Activated CD4-positive, alpha-beta T cell treated with anti-CD3 and anti-CD28 coated beads, Interleukin-2, amount 50 U/mL, for 24 hours (primary cell): ENCODE measurements at regions not wholly inside any gene's neighbourhood (a gene's known extent, or its start where the extent isn't known, plus 50 kb on each side); places are given as distances from the start of the nearest gene placed in this dataset.

Source experiments
- DNase-seq, 2 donors: peaks; one replicate each; pipeline ENCODE4 v3.0.0-alpha.2; 2020; ENCODE audit warnings: low read depth in 1 of 2, low spot score in 1 of 2

DNA sequence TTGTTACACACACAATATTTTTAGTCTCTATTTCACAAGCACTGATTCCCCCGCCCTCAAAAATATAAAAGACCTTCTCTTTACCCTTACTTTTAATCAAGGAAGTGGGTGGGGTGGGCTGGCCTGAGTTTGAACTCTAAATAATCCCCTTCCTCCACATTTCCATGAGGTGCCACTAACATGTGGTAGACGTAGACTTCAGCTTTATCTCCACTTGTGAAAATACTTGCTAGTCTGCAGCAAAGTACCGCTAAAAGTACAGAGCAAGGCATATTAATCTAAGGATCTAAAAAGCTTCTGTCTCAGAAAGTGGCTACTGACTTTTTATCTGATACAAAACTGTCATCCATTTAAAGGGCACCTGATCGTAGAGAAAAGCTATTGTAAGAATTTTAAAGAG, 739.6 kb upstream of the SLC10A2 start:
- no peak for DNase-seq

DNA sequence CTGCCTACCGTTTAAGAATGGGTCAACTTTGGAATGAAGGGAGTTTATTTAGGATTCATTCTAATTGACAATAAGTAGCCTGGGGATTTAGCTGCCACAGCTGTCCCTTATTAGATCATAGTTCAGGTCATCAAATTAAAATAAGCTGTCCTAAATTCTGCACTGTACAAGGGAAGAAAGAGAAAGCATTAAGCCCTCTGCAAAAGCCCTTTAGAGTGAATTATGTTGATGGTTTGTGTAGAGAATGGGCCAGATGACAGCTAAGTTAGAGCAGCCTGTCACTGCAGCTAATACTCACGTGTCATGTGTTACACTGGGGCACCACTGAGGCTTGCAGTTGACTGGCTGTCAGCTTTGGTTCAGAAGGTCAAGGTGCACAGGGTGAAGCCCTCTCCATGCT, 737.1 kb upstream of the SLC10A2 start:
- DNase-seq = no peak

DNA sequence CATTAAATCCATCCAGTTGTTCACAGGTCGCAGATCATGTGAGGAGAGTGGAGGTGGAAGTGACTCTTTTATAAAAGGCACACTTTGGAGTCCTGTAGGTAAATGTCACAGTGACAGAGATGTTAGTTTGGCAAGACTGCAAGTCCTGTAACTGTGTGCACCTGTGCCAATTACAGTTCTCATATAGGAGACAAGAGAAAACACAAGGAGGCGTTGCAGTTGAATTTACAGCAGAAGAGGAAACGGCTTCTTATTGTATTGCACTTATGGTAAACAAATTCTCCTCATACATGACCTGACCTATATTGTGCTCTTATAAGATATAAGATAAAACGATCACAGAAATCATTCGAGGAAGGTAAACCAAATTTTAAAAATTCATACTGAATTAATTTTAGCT, 732.8 kb upstream of the SLC10A2 start:
- DNase-seq = no peak

DNA sequence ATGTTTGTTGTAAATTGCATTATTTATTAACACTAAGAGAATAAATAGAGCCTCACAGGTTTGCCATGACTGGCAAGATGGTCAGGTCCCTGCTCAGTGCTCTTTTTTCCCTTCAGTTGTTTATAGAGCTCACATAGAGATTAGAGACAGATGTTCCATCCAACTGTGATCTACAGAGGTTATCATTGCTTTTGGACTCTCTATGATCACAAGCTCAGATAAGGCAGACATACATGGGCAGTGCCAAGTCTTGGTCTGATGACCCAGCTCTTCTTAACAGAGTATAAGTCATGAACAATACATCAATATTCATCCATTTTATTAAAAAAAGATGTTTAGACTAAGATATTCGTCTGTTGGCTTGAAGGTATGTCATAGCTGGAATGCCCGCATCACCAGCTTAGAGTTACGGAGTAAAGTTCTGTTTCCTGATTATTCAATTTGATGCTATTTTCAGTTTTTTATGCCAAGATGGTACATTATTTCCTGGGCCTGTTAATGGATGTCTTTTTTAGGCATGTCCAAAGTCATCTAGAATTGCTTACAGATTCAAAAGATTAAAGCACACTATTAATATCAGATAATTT, 729.8 kb upstream of the SLC10A2 start:
- DNase-seq = no peak

DNA sequence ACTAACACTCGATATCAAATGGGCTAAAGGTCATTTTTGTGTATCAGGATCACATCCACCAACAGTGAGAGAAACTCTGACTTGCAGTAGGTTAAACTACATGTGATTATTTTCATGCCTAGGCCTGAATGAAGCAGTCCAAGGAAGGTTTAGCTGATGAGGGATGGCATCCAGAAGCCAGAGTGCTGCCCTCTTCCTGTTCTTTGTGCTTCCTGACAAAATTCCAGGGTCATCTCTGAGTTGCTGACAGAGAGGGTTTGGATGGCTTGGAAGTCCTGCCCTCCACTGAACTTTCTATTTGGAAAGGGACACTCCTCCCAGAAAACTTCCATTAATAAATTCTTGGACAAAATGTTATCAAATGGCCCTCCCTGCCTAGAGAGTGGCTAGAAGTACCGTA, 728.3 kb upstream of the SLC10A2 start:
- DNase-seq = no peak

DNA sequence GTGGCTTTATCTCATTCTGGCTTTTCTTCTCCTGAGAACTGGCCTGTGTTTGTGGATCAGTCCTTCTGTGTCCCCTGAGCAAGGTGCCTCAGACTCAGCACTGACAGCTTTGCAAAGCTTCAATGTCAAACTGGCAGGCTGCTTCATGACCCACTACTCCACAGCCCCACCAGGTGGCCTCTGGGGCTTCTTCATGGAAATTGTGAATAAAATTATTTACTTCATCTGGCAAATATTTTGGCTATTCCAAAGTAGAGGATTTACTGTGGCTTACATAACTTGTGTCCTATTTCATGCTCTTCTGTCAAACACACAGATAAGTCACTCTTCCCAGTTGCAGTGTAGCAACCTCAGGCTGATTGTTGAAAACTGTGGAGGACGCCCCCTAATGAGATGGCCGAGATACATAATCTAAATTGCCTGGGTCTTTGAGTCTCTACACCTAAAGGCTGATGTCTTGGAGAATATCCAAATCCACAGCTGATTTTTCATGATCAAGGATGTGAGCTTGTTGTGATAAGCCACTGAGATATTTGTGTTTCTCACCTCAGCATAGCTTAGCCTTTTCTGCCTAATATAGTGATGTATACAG, 721.9 kb upstream of the SLC10A2 start:
- no peak for DNase-seq

DNA sequence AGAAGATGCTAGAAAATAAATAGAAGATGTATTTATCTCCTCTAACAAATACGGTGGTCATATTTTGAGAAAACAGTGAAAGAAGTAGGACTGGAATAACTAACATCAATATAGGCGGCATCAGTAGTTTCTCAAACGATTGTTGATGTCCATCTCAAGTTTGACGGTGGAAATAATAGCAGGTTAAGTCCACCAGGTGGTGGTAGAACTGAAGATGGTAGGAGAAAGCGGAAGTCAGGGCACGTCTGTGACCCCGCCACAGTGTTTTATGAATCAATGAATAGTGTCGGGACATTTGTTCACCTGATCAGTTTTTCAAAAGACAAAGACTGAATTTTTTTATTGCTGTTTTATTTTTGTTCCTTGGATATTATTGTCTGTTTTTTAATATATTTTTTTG, 706.4 kb upstream of the SLC10A2 start:
- DNase-seq = no peak

DNA sequence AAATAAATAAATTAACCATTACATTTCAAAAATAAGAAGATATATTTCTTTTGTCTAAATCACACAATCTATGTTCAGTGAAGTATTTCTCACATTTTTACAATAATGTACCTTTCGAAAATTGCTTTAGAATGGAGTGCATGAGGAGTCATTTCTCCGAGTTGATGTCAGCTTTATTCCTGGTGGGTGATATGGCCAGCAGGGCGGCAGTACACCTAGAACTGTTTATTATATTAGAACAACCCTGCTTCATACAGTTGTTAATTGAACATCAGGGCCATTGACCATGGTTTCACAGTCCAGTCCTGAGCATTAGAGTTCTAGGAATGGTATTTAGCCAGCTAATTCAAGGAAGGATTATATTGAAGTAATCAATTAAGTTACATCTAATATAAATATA, 696.3 kb upstream of the SLC10A2 start:
- no peak for DNase-seq

DNA sequence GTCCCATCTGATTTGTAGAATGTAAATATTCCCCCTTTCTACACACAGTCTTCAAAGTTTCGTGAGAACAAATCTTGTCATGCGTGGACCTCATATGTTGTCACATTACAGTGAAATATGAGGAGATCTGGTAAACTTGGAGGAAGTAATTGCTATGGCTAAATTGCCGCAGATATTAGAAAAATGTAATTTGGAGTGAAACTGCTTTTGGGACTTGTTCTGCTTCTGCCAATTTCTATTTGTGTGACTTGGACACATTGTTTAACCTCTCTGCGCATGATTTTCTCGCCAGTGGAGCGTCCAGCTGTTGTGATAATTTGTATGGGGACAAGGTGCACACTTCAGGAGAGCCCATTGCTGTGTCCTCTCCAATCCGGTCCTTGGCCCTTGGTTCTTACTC, 693.1 kb upstream of the SLC10A2 start:
- no peak for DNase-seq

DNA sequence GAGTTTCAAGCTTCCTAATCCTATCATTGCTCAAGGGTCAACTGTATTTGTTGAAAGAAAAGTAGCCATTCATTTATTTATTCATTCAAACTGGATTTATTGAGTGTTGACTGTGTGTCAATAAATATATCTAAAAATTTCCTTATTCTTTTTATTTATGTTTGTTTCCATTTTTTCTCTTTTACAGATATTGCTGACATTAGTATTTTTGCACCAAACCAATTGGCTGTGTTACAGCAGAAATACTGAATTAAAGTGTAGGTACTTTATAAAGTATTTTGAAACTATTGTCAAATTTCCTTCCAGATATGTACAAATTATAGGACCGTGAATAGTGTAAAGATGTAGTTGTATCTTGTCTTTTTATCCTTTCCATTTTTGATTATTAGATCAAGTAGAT, 692.0 kb upstream of the SLC10A2 start:
- no peak for DNase-seq

DNA sequence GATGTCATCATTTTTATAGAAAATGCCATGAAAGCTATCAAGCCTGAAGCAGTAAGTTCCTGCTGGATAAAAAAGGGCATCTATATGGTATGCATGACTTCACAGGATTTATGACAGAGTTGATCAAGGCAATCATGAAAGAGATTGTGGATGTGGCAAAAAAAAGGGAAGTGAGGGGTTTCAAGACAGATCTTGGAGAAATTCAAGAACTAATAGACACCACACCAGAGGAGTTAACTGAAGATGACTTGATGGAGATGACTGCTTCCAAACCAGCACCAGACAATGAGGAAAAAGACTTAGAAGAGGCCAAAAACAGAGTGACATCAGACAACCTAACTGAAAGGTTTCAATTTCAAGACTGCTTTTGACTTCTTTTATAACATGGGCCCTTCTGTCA, 691.1 kb upstream of the SLC10A2 start:
- DNase-seq = no peak

DNA sequence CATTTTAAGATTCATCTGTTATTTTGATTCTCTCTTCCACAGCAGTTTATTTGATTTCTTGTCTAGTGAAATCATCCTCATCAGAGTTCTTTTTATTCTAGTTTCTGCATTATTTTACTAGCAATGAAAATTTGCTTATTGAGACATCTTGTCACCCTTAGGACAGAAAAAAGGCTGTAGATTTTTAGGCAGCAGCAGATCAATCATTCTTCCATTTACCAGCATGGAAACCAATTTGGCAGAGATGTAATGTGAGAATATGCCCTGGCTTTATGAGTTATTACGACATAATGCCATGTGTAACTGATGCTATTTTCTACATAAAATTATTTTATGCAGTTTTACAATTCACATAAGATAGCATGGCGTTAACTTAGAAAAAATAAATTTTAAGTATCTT, 688.6 kb upstream of the SLC10A2 start:
- DNase-seq = no peak

DNA sequence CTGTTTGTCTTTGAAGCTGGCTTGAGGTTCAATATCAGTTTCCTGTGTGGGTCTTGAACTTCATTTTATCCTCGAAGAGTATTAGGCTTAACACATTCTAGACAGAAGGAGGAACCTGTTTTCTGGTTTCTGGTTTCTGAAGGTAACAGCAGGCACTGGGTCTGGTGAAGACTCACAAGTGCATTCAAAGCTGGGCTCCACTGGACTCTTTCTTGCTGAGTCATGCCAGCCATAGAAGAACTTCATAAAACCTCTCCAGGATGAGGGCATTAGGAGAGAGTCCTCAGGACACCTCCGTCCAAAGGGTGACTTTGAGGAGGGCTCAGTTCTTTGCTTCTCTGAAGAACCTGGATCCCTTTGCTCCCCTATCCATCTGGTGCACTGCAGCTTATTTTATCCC, 668.6 kb upstream of the SLC10A2 start:
- no peak for DNase-seq

DNA sequence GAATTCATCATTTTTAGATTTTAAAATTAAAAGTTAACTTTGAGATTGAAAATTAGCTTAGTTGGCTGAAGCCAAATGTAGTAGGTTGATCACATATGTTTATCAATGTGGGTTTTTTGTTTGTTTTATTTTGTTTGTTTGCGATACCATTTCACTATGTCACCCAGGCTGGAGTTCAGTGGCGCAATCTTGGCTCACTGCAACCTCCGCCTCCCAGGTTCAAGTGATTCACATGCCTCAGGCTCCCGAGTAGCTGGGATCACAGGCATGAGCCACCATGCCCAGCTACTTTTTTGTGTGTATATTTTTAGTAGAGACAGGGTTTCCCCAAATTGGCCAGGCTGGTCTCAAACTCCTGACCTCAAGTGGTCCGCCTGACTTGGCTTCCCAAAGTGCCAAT, 665.7 kb upstream of the SLC10A2 start:
- no peak for DNase-seq

DNA sequence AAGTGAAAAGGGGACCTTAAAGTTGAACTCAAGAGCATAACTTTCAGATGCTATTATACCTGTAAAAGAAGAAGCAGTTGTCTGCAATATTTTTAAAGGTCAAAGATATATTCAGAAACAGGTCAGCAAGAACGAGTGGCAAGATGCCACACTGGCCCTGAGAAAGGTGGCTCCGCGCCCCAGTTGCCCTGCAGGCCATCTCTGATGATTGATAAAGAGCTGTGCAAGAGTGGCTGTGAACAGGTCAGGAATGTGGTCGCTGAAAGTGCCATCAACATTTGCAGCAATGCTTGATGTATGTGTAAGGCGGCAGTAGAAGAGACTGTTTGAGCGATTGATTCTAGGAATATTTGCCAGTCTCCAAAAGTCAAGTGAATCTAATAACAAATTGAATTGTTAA, 664.2 kb upstream of the SLC10A2 start:
- no peak for DNase-seq

DNA sequence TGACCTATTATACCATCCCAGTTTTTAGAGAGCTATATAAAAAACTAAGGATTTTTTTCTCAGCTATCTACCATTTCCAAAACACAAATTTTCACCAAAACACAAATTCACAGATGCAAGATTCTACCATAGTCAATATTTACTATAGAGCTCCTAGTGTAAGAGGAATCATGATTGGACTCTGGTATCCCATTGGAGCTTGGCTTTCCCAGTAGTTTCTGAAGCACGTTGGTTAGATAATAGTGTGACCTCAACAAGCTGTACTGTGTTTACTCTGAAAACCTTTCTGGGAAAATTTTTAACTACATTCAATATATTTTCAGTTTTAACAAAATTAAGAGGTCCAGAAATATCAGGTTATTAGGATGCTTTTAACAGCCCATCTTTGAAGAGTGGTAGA, 660.6 kb upstream of the SLC10A2 start:
- DNase-seq = no peak

DNA sequence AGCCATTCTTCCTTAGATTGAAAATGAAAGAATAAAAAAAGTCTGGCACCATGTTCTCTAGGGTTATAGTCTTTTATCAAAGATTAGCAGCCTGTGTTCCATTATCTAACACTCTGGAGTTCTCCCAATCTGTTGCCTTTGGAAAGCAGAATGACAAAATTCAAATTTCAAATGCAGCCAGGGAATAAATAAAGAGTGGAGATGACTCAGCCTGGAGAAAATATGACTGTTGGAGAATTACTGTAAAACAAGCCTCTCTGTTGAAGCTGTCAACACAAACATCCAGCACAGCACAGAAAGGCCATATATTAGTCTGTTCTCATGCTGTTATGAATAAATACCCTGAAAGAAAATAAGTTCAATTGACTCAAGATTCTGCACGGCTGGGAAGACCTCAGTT, 650.5 kb upstream of the SLC10A2 start:
- no peak for DNase-seq

DNA sequence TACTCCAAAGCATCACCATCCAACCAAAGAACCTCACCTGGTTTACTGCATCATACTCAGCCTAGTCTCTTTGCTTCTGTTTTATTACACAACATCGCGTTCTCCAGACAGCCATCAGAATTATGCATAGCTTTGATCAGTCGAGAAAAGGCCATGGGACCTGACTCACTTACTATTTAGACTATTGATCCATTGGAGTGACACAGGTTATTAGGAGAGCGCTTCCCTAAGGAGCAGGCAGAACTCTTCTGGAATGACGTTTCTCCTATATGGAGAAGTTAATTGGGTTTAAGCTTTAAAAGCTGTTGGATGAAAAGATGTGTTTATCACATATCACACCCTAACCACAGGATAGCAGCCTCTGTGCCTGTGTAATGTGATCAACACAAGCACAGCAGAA, 649.1 kb upstream of the SLC10A2 start:
- DNase-seq = no peak

DNA sequence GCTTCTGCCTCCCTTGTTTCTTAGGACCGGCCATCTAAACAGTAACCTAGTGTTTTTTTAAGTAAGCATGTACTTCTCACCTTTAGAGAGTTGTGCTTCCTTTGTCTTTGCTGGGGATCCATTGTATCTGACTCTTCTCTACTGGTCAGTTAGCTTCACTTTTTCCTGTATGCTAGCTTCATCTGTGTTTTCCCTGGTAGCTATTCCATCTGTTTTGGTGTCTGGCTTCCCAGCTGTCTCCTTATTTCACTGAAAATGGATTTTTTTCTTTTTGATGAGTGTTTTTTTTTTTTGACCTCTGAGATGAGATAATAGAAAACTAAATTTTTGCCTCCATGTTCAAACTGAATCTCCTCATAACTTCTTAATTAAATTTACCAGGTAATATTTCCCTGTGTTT, 637.0 kb upstream of the SLC10A2 start:
- no peak for DNase-seq

DNA sequence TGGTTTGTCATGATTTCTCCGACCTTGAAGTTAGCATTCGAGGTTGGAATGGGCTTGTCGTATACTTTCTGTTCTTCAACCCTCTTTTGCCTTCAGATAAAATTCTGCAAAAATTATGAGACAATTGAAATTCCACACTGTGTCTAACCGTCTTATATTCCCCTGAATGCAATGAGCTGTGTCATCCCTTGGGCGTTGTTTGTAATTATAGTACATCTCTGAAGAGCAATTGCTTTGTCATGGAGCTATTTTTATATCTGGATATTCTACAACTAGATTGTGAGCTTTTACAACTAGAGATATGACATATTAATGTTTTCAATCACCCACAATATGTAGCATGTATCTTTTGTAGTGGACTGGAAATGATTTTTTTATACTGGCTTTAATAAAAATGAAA, 631.8 kb upstream of the SLC10A2 start:
- DNase-seq = no peak

DNA sequence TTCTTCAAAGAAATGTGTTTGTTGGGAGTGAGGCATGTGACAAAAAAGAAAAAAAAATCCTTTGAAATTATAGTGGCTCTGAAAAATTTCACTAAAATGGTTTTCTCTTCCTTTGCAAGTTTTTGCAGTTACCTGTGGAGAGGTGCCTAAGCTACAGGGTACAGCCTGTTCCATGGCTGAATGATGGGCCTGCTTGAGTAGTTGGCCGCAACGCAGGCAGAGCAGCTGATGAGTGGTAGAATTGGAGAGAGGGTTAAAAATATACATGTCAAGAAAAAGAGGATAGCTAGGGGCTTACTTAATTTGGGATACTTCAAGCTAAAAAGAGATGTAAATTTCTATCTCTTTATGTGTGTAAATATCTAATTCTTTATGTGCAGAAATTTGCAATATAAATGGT, 629.1 kb upstream of the SLC10A2 start:
- DNase-seq = no peak

DNA sequence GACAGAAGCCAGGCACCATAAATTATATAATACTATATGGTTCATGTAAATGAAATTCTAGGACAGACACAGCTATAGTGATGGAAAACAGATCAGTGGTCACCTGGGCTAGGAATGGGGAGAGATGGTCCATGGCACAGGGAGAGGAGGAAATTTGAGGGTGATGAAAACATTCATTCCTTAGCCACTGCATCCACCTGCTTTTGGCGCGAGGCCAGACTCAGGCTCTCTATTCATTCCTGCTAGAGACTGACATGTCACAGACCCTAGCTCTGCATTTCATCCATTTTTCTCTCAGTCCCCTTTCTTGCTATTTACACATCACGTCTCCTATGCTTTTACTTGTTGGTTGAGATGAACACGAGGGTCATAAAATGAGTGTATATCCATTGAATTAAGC, 628.3 kb upstream of the SLC10A2 start:
- no peak for DNase-seq

DNA sequence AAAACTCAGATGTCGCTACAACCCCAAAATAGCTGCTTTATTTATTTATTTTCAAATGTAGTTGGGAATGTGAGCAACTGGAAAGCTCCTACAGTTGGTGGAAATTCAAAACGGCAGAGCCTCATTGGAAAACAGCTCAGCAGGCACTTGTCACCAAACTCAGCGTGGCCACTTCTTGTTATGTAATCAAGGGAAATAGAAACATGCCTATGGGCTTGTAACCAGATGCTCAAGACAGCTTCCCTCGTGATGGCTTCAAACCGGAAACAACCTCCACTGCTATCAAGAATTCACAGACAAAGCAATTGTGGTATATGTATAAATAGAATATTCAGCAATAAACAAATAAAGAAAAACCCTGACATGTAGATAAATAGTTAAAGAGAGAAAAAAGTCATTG, 627.8 kb upstream of the SLC10A2 start:
- no peak for DNase-seq

DNA sequence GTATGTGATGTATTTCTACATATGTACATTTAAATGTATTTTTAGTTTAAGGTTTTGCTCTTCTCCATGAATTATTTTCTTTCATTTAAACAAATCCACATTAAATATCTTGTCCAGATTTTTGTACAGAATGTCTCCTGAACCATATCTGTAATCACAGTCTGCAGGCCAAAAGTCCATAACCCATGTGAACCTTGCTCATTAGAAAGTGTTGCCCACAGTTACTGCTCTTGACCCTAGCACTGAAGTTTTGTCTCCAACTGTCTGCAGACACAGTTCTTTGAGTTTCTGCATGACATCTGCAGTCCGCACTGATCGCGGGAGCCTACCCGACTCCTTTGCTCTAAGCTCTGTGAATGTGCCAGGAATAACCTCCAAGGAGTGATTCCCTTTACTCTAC, 626.2 kb upstream of the SLC10A2 start:
- DNase-seq = no peak
